ENCODE measurements at regions not wholly inside any gene's neighbourhood (a gene's known extent, or its start where the extent isn't known, plus 50 kb on each side); places are given as distances from the start of the nearest gene placed in this dataset.

DNA sequence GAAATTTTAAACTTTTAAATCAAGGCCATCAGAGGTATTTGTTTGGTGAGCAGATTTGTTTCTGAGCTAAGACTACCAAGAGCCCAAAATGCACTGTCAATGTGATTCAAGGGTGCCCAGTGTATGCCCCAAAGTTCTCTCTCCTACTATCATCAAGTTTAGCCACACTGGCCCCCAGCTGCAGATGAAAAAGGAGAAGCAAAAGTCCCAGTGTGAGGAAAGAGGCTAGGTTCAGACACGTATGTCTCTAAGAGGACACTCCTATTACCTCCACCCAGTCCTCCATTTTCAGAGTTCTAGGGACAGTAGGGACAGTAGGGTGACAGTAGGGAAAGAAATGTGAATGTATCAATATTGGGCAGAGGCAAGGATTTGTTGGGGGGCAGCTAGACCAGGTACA is 230.8 kb downstream of the CD83 start:
- DNase-seq, result no peak

DNA sequence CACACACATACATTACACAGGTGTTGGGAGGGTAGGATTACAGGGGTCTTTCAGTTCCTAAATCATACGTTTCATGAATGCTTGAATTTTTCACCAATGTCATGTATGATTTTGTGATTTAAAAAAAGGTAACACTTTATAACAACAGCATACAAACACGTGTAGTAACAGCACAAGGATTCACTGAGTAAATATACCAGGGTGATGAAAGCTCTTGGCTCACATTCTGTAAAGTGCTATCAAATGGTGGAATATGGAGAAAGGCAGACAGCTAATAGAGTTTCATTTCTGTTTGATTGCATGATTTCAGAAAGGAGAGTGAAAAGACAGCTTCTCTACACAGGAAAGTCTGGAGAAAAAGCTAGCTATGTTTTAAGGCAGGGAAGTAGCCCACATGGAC is 231.9 kb downstream of the CD83 start:
- ATAC-seq (no peak), DNase-seq (no peak)
- TF ChIP-seq, protein P1, sequence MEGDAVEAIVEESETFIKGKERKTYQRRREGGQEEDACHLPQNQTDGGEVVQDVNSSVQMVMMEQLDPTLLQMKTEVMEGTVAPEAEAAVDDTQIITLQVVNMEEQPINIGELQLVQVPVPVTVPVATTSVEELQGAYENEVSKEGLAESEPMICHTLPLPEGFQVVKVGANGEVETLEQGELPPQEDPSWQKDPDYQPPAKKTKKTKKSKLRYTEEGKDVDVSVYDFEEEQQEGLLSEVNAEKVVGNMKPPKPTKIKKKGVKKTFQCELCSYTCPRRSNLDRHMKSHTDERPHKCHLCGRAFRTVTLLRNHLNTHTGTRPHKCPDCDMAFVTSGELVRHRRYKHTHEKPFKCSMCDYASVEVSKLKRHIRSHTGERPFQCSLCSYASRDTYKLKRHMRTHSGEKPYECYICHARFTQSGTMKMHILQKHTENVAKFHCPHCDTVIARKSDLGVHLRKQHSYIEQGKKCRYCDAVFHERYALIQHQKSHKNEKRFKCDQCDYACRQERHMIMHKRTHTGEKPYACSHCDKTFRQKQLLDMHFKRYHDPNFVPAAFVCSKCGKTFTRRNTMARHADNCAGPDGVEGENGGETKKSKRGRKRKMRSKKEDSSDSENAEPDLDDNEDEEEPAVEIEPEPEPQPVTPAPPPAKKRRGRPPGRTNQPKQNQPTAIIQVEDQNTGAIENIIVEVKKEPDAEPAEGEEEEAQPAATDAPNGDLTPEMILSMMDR (IDR thresholded peaks at IDR 0.05 in 4 of 5, conservative IDR thresholded peaks at IDR 0.05 in 1 of 5), result no peak
- no peak for TF ChIP-seq POLR2A (IDR thresholded peaks at IDR 0.05)
- Histone ChIP-seq H3K9me3 (peaks cover 0 to 5% (median 0%) of the 10 kb centered on the region in 3 donors), H3K4me1 (no peaks in the 10 kb centered on the region), H3K36me3 (no peaks in the 10 kb centered on the region), H3K27me3 (no peaks in the 10 kb centered on the region), H3K4me3 (no peak overlapping the region), H3K27ac (no peak overlapping the region)
- intact Hi-C loops (cut with DNase I; ENCODE audit: low total_unique reads), result no loop called here
- in situ Hi-C loops (cut with MboI; ENCODE audit: low sequenced_read_pairs in 4 of 4), result no loop called here

More for the DNA sequence above, 230.8 kb downstream of the CD83 start:
- in situ Hi-C loops (cut with MboI; ENCODE audit: low sequenced_read_pairs in 4 of 4) (no loop called here), intact Hi-C loops (cut with DNase I; ENCODE audit: low total_unique reads) (no loop called here)
- H3K27me3 ChIP-seq, result no peaks in the 10 kb centered on the region
- TF ChIP-seq POLR2A (IDR thresholded peaks at IDR 0.05), result no peak
- TF ChIP-seq, protein P1 (IDR thresholded peaks at IDR 0.05 in 4 of 5, conservative IDR thresholded peaks at IDR 0.05 in 1 of 5), result no peak
- no peaks in the 10 kb centered on the region for H3K36me3 ChIP-seq
- H3K4me3 ChIP-seq, result no peak overlapping the region
- no peak overlapping the region for H3K27ac ChIP-seq
- H3K9me3 ChIP-seq, result peaks cover 0 to 5% (median 0%) of the 10 kb centered on the region in 3 donors
- no peaks in the 10 kb centered on the region for H3K4me1 ChIP-seq
- no peak for ATAC-seq

DNA sequence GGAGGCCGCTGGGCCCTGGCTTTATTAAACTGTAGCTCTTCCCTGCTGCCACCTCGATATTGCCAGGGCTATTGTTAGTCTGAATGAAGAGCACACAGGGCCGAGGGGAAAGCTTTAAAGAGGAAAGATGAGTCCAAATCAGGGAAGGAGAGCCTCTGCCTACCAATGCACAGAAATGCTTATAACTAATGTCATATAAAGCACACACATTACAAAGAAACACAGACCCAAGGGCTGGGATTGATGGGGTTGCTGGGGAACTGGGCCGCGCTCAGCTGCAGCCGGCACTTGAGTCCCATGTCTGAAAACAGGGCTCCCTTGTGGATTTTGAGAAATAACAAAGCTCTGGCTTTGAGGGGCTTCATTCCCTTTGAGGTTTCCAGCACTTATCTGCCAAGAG is 232.6 kb downstream of the CD83 start:
- Histone ChIP-seq H3K36me3 (no peaks in the 10 kb centered on the region), H3K4me3 (no peak overlapping the region), H3K27me3 (no peaks in the 10 kb centered on the region), H3K9me3 (peaks cover 0 to 5% (median 0%) of the 10 kb centered on the region in 3 donors), H3K27ac (no peak overlapping the region), H3K4me1 (no peaks in the 10 kb centered on the region)
- TF ChIP-seq POLR2A (IDR thresholded peaks at IDR 0.05), result no peak
- TF ChIP-seq, protein P1 (IDR thresholded peaks at IDR 0.05 in 4 of 5, conservative IDR thresholded peaks at IDR 0.05 in 1 of 5), result no peak
- no peak for ATAC-seq
- in situ Hi-C loops (cut with MboI; ENCODE audit: low sequenced_read_pairs in 4 of 4), result no loop called here
- no peak for DNase-seq
- intact Hi-C loops (cut with DNase I; ENCODE audit: low total_unique reads), result no loop called here

DNA sequence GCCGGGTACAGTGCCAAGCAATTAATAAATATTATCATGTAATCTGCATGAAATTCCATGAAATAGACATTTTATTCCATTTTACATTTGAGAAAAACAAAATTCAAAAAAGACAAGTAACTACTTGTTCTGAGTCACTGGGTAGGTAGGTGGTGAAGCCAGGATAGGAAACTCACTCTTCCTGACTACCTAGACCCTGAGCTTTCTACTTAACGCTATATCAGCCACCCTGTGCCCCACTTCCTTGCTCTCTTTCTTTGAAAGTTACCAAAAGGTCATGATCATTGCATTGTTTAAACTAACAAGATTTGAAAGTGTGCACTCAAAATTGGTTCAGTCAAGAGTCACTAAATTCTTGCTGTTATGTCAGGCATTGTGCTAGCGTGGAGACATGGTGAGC is 235.7 kb downstream of the CD83 start:
- Histone ChIP-seq H3K9me3 (peaks cover 0 to 5% (median 0%) of the 10 kb centered on the region in 3 donors), H3K4me3 (no peak overlapping the region), H3K36me3 (no peaks in the 10 kb centered on the region), H3K27ac (no peak overlapping the region), H3K27me3 (no peaks in the 10 kb centered on the region), H3K4me1 (no peaks in the 10 kb centered on the region)
- TF ChIP-seq POLR2A (IDR thresholded peaks at IDR 0.05), result no peak
- TF ChIP-seq, protein P1 (IDR thresholded peaks at IDR 0.05 in 4 of 5, conservative IDR thresholded peaks at IDR 0.05 in 1 of 5), result no peak
- intact Hi-C loops (cut with DNase I; ENCODE audit: low total_unique reads) (no loop called here), in situ Hi-C loops (cut with MboI; ENCODE audit: low sequenced_read_pairs in 4 of 4) (no loop called here)
- ATAC-seq (no peak), DNase-seq (no peak)

DNA sequence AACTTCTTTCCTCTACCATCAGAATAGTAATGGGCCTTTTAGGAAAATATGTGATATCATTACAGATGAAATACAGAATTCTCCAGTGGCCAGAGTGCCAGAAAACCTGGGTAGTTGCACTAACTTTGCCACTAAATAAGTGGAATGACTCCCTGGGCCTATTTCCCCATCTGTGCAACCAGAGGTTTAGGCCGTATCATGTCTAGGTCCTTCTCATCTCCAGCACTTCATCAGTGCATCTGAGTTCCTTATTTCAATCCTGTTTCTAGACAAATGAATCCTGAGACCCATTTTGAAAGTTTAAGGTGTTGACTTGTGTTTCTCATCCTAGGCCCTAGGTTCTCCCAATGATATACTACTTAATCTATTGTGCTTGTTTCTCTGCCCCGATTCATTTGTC is 236.2 kb downstream of the CD83 start:
- intact Hi-C loops (cut with DNase I; ENCODE audit: low total_unique reads), result no loop called here
- H3K27ac ChIP-seq, result no peak overlapping the region

More for the DNA sequence above, 236.2 kb downstream of the CD83 start:
- Histone ChIP-seq H3K4me3 (no peak overlapping the region), H3K4me1 (no peaks in the 10 kb centered on the region), H3K27me3 (no peaks in the 10 kb centered on the region), H3K36me3 (no peaks in the 10 kb centered on the region), H3K9me3 (peaks cover 0 to 5% (median 0%) of the 10 kb centered on the region in 3 donors)
- in situ Hi-C loops (cut with MboI; ENCODE audit: low sequenced_read_pairs in 4 of 4), result no loop called here
- no peak for ATAC-seq
- TF ChIP-seq, protein P1 (IDR thresholded peaks at IDR 0.05 in 4 of 5, conservative IDR thresholded peaks at IDR 0.05 in 1 of 5), result no peak
- TF ChIP-seq POLR2A (IDR thresholded peaks at IDR 0.05), result no peak
- DNase-seq, result no peak
